GM21723 (cell line): ENCODE measurements at regions not wholly inside any gene's neighbourhood (a gene's known extent, or its start where the extent isn't known, plus 50 kb on each side); places are given as distances from the start of the nearest gene placed in this dataset.

Source experiments
- ATAC-seq: cut with Tn5 transposase; IDR thresholded peaks from one replicate; pipeline ENCODE4 v1.9.1; 2021; ENCODE audit warnings: mild to moderate bottlenecking, moderate library complexity; ENCODE audit not compliant: unreplicated experiment

- no peak for ATAC-seq
Observed at GRCh38 chr11:111098091-111098490, 147.4 kb upstream of the POU2AF2 start.

- ATAC-seq, result no peak
Observed at GRCh38 chr11:111097191-111097590, 148.3 kb upstream of the POU2AF2 start.

- no peak for ATAC-seq
Observed at GRCh38 chr11:111095327-111095726, 150.2 kb upstream of the POU2AF2 start.

GRCh38 chr11:111093061-111093460, 152.5 kb upstream of the POU2AF2 start:
- no peak for ATAC-seq

- no peak for ATAC-seq
Observed at GRCh38 chr11:111091321-111091938, 154.1 kb upstream of the POU2AF2 start.

GRCh38 chr11:111089759-111090158, 155.8 kb upstream of the POU2AF2 start:
- ATAC-seq, result no peak

- ATAC-seq, result no peak
Observed at GRCh38 chr11:111088847-111089355, 156.6 kb upstream of the POU2AF2 start.

GRCh38 chr11:111086058-111086457, 159.5 kb upstream of the POU2AF2 start:
- no peak for ATAC-seq

GRCh38 chr11:111082664-111083063, 162.9 kb upstream of the POU2AF2 start:
- ATAC-seq, result no peak

- ATAC-seq, result no peak
Observed at GRCh38 chr11:111081021-111081511, 164.5 kb upstream of the POU2AF2 start.

- no peak for ATAC-seq
Observed at GRCh38 chr11:111077530-111078322, 167.8 kb upstream of the POU2AF2 start.

- no peak for ATAC-seq
Observed at GRCh38 chr11:111069066-111069465, 176.5 kb upstream of the POU2AF2 start.

GRCh38 chr11:111067994-111068393, 177.5 kb upstream of the POU2AF2 start:
- no peak for ATAC-seq

GRCh38 chr11:111066846-111067245, 178.7 kb upstream of the POU2AF2 start:
- ATAC-seq, result no peak

GRCh38 chr11:111063726-111064517, 181.6 kb upstream of the POU2AF2 start:
- no peak for ATAC-seq

GRCh38 chr11:111062420-111062819, 183.1 kb upstream of the POU2AF2 start:
- no peak for ATAC-seq

GRCh38 chr11:111059726-111060125, 185.8 kb upstream of the POU2AF2 start:
- ATAC-seq, result no peak

GRCh38 chr11:111049131-111049530, 196.4 kb upstream of the POU2AF2 start:
- ATAC-seq, result no peak

GRCh38 chr11:111047374-111047773, 198.2 kb upstream of the POU2AF2 start:
- no peak for ATAC-seq

GRCh38 chr11:111046291-111046690, 199.2 kb upstream of the POU2AF2 start:
- ATAC-seq, result no peak

GRCh38 chr11:111045874-111046273, 199.7 kb upstream of the POU2AF2 start:
- no peak for ATAC-seq
